CD4-positive, alpha-beta T cell treated with Interleukin-17A for 1 hour (primary cell): ENCODE measurements at regions not wholly inside any gene's neighbourhood (a gene's known extent, or its start where the extent isn't known, plus 50 kb on each side); places are given as distances from the start of the nearest gene placed in this dataset.

Source experiments
- DNase-seq: peaks from one replicate; pipeline ENCODE4 v3.0.0-alpha.2; 2020

- DNase-seq: no peak
These were observed 69.9 kb upstream of the SOX4 start for GRCh38 chr6:21523652-21524051.

GRCh38 chr6:21524201-21524600 is 69.3 kb upstream of the SOX4 start:
- no peak for DNase-seq

DNA sequence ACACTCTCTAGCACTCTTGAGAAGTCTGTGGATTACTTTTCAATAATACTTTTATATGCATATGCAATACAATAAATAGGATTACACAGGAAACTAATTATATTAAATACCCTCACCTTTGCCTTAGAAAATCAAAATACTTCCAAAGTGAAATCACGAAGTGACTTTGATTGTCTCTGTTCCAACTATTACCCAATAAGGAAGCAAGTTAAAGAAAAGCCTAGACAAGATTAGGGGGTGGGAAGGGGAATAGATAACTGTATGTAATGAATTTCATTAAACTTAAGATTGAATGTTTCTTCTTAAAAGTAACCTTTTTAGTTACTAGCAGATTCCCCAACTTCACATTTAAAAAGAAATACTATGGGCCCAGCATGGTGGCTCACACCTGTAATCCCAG is 66.6 kb upstream of the SOX4 start:
- no peak for DNase-seq

DNA sequence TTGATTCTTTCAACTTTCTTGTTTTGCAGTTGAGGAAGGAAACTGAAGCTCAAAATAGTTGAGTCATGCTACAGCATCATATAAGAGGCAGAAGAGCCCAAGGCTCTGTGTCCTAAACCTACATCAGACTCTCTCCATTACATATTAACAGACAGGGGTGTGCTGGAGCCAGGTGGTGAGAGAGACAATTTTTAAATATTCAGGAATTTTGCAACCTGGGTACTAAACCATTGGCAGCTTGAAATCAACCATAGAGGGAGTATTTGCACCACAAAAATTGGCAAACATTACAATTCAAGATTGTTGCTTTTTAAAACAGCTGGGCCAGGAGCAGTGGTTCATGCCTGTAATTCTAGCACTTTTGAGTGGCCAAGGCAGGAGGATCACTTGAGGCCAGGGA is 65.8 kb upstream of the SOX4 start:
- DNase-seq: no peak

GRCh38 chr6:21529431-21529830 is 64.1 kb upstream of the SOX4 start:
- no peak for DNase-seq

DNA sequence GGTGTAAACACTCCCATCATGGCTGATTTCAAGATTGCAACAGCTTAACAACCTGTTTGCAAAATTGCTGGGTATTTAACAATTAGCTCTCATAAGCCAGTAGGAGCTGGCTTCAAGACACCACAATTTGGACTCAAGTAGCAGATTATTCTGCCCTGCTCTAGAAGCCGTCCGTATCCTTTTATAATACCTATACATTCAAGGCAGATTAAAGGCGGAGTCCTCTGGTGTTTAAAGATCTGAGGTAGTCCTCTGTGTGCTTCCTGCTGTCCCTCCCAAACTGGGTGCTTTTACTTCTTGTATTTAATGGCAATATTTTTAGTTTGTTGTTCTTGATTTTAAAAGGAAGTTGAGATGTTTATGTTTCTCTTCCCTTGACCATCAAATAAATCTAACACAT is 62.2 kb upstream of the SOX4 start:
- no peak for DNase-seq

DNA sequence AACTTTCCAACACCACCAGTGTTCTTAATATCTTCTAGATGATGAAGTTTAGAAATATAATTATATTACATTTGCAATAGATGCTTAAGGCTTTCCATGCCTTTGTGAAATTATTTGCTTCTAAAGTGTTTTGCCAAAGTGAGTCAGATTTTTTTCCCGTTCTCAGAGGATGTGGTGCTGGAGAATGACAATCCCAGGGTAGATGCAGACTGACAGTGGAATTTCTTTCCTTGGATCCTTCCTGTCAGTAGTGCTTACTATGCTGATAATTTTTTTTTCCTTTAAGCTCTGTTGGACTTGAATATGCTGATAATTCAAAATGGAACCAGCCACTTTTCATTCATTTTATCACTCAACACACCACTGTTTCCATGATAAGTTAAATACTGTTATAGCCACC is 59.9 kb upstream of the SOX4 start:
- no peak for DNase-seq

DNA sequence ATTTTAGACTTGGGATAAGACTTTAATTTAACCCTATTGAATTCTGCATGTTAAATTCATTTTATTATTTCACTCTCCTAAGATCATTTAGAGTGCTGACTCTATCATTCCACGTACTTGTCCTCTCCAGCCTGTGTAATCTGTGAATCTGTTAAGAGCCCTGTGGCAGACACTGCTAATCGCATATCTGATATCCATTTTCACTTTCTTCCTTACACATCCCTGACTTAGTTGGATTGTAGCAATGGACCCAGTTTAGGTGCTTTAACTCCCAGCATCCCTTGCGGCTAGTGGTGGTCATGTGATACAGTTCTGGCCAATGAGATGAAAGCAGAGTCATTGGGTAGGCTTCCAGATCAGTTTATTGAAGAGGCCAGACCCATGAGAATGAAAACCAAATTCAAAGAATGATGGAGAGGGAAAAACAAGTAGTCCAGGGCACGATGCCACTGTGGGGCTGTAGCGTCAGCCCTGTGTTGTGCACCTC is 57.2 kb upstream of the SOX4 start:
- no peak for DNase-seq

- DNase-seq: no peak
These were observed 55.9 kb upstream of the SOX4 start for GRCh38 chr6:21537637-21538036.

DNA sequence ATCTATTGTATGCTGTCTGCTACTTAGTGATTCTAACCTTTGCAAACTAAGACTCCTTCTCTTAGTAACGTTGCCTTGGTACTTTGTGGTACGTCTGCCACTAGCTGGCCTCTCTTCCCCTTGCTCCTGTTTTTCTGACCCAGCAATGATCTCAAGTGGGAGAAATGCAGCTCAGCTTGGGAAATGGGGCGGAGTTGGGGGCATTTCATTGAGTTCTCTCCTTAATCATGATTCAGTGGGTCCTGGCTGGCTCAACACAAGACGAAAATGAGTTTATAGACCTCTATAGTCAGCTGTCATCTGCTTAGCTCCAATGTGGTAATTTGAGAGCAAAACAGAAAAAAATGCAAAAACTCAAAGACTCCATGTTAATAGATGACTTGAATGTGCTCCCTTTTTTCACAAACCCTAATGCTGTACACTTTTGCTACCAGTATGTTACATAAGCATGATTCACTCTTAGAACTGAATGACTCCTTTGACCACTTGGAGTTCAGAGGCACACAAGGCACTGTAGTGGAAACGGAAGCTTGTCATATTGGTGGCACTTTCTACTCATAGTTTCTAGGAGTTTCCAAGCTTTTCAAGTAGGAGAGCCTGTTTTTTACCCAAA is 55.3 kb upstream of the SOX4 start:
- DNase-seq: no peak

GRCh38 chr6:21539621-21540100 is 53.9 kb upstream of the SOX4 start:
- DNase-seq: no peak
